ENCODE measurements at regions not wholly inside any gene's neighbourhood (a gene's known extent, or its start where the extent isn't known, plus 50 kb on each side); places are given as distances from the start of the nearest gene placed in this dataset.

DNA sequence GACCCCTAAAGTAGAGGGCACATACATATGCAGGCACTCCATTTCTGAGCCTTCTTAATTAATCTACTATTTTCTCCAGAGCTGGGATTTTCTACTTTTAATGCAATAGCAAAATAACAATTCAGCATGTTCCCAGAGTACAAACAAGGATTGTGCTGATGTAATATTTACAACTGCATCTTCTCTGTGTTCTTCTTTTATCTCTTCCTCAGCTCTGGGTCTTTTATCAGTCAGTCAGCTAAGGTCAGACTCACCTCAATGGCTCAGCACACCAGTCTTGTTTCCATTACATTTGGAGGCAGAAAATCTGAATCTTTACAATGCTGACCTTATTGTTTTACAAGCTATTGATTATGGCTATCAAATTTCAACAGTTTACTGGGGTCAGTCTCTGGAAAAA, 323.3 kb upstream of the NR5A2 start:
- no peaks in the 10 kb centered on the region for H3K4me1 Mint-ChIP-seq (ENCODE audit: low read depth)
- DNase-seq, result no peak
- no peaks in the 10 kb centered on the region for H3K9me3 Mint-ChIP-seq
- H3K4me3 Mint-ChIP-seq, result no peak overlapping the region
- H3K36me3 Mint-ChIP-seq (ENCODE audit: insufficient read depth in 2 of 2), result no peaks in the 10 kb centered on the region
- H3K27me3 Mint-ChIP-seq (ENCODE audit: low read depth), result no peaks in the 10 kb centered on the region
- no peak for ATAC-seq (replicated peaks in 1 of 2)
- H3K27ac Mint-ChIP-seq, result no peak overlapping the region

DNA sequence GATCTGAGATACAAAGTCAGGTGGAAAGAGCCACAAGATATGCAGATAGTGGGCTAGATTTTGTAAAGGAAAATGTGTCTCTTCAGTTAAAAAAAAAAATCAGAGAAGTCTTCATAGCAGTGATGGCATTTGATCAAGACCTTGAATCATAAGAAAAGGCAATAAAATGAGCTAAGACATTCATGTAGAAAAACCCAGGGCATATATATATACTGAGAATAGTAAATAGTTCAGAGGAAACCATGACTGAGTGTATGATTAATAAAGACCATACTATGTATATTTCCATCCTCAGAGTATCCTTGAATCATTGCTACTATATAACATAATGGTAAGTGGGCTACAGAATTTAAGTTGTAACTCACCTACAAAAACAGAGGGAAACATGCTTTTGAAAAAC, 321.7 kb upstream of the NR5A2 start:
- Mint-ChIP-seq H3K36me3 (ENCODE audit: insufficient read depth in 2 of 2) (peaks cover 4 to 5% of the 10 kb centered on the region in 2 donors), H3K27me3 (ENCODE audit: low read depth) (peaks cover 10% of the 10 kb centered on the region), H3K4me3 (no peak overlapping the region), H3K27ac (no peak overlapping the region), H3K4me1 (ENCODE audit: low read depth) (no peaks in the 10 kb centered on the region), H3K9me3 (peaks cover 4 to 7% of the 10 kb centered on the region in 2 donors)
- DNase-seq (no peak), ATAC-seq (replicated peaks in 1 of 2) (peak in 1 of 2 donors; percentile 36)

DNA sequence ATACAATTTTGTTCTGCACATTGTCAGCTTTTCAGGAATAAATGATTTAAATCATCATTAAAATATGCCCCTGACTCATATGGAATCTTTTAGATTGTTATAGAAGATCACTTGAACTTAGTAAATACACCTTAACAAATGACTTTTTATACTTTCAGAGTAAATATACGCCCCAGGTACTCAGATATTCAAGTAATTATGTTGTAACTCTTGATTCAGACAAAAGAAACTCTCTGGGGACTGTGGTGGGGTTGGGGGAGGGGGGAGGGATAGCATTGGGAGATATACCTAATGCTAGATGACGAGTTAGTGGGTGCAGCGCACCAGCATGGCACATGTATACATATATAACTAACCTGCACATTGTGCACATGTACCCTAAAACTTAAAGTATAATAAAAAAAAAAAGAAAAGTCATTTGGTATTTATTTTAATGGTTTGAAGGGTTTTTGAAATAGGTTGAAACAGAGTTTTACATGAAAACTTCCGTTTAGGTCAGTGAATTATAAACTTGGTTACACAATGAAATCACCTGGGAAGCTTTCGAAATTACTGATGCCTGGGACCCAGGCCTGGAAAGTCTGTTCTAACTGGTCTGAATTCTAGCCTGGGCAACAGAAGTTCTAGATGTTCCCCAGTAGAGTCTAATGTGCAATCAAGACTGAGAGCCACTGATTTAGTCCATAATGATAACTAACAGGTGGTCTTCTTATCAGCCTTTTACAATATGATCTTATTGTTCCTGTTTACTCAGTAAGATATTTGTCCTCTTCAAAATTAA, 320.5 kb upstream of the NR5A2 start:
- Mint-ChIP-seq H3K36me3 (ENCODE audit: insufficient read depth in 2 of 2) (peaks cover 7 to 9% of the 10 kb centered on the region in 2 donors), H3K27me3 (ENCODE audit: low read depth) (peaks cover 21% of the 10 kb centered on the region), H3K27ac (no peak overlapping the region), H3K9me3 (peaks cover 13% of the 10 kb centered on the region in 2 donors), H3K4me1 (ENCODE audit: low read depth) (no peaks in the 10 kb centered on the region), H3K4me3 (no peak overlapping the region)
- DNase-seq (no peak), ATAC-seq (replicated peaks in 1 of 2) (no peak)

DNA sequence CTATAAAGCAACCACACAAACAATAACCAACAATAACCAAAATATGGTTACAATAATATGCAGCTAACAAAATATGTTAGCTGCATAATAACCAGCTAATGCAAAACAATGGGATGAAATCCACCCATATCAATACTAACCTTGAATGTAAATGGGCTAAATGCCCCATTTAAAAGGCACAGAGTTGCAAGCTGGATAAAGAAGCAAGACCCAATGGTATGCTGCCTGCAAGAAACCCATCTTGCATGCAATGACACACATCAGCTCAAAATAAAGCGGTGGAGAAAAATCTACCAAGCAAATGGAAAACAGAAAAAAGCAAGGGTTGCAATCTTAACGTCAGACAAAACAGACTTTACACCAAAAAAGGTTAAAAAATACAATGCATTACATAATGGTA, 316.5 kb upstream of the NR5A2 start:
- H3K4me3 Mint-ChIP-seq, result no peak overlapping the region
- H3K27ac Mint-ChIP-seq, result no peak overlapping the region
- H3K9me3 Mint-ChIP-seq, result peaks cover 15 to 21% of the 10 kb centered on the region in 2 donors
- H3K27me3 Mint-ChIP-seq (ENCODE audit: low read depth), result peaks cover 45% of the 10 kb centered on the region
- no peak for DNase-seq
- peaks cover 7 to 9% of the 10 kb centered on the region in 2 donors for H3K36me3 Mint-ChIP-seq (ENCODE audit: insufficient read depth in 2 of 2)
- ATAC-seq (replicated peaks in 1 of 2), result no peak
- H3K4me1 Mint-ChIP-seq (ENCODE audit: low read depth), result no peaks in the 10 kb centered on the region

DNA sequence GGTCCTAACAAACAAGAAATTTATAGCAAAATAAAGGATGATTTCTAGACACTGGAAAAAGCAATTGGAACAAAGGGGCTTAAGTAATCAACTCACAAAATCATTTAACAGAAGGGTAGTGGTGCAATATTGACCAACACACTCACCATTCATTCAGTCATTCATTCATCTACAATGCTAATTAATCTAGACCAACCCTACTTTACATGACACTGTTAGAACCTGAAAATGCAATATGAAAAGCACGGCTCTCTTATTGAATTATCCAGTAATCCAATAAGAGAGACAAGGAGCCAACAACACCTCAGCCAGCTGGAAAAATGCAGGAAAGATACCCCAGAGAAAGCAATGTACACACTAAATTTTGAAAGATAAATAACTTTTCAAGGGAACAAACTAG, 310.8 kb upstream of the NR5A2 start:
- H3K9me3 Mint-ChIP-seq, result peaks cover 3 to 11% of the 10 kb centered on the region in 2 donors
- H3K4me3 Mint-ChIP-seq, result no peak overlapping the region
- no peak for DNase-seq
- H3K27ac Mint-ChIP-seq, result no peak overlapping the region
- peaks cover 56% of the 10 kb centered on the region for H3K27me3 Mint-ChIP-seq (ENCODE audit: low read depth)
- no peak for ATAC-seq (replicated peaks in 1 of 2)
- H3K4me1 Mint-ChIP-seq (ENCODE audit: low read depth), result no peaks in the 10 kb centered on the region
- H3K36me3 Mint-ChIP-seq (ENCODE audit: insufficient read depth in 2 of 2), result peaks cover 0 to 3% of the 10 kb centered on the region in 2 donors

DNA sequence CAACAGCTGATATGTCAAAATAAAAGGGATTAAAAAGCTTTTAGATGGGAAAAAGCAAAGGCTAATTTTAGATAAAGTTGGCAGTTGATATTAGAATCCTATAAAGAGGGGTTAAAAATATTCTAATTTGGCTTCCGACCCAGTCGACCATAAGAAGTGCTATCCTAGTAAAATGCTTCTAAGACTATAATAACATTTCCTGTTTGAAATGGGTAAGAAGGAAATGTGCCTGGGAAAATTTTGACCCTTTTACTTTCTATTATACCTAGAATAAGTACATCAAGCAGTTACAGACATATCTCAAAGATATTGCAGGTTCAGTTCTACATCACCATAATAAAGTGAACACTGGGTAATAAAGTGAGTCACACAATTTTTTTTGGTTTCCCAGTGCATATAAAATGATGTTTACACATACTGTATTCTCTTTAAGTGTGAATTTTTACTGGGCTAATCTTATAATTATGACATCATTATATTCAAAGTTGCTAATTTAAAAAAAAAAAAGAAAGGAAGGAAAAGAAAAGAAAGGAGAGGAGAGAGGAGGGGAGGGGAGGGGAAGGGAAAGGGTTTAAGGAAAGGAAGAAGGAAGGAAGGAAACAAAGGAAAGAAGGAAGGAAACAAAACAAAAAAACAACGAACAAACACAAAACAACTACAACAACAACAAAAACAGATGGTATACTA, 308.2 kb upstream of the NR5A2 start:
- H3K27ac Mint-ChIP-seq, result no peak overlapping the region
- no peaks in the 10 kb centered on the region for H3K9me3 Mint-ChIP-seq
- H3K4me3 Mint-ChIP-seq, result no peak overlapping the region
- H3K36me3 Mint-ChIP-seq (ENCODE audit: insufficient read depth in 2 of 2), result no peaks in the 10 kb centered on the region
- H3K4me1 Mint-ChIP-seq (ENCODE audit: low read depth), result no peaks in the 10 kb centered on the region
- peaks cover 44% of the 10 kb centered on the region for H3K27me3 Mint-ChIP-seq (ENCODE audit: low read depth)
- no peak for DNase-seq
- ATAC-seq (replicated peaks in 1 of 2), result no peak

DNA sequence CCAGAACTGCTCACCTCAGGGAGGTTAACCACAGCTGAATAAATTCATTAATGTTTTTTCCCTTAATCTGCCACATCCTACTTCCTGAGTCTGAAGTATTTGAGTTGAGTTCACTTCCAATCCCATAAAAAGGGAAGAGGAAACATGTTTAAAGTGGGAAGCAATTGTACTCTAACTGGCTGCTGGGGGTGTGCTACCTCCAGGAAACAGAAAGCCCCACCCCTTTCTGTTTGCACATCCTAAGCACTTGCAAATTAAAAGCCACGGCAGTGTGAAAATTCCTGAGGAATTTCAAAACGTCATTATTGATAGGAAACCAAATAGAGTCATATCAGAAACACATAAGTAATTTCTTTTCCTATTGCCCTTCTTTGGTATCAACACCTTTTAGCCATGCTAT, 307.0 kb upstream of the NR5A2 start:
- Mint-ChIP-seq H3K9me3 (no peaks in the 10 kb centered on the region), H3K27ac (no peak overlapping the region)
- ATAC-seq (replicated peaks in 1 of 2), result no peak

DNA sequence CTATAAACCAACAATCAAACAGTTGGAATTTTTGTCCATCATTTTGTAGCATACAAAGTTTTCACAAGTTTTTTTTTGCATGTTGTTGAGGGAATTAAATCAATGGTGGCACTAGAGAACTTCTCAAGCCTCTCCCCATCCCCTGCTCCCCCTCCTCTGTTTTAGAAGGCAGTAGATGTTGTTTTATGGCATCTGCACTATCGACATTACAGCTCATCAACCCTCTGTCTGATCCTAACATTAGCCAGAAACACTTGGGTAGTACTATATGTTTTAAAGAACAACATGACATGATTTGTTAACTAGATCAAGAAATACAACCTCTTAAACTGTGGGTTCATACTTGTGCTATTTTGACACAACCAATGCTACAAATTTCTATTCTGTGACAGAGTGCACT, 306.5 kb upstream of the NR5A2 start:
- ATAC-seq (replicated peaks in 1 of 2), result no peak

More for the DNA sequence above, 307.0 kb upstream of the NR5A2 start:
- peaks cover 36% of the 10 kb centered on the region for H3K27me3 Mint-ChIP-seq (ENCODE audit: low read depth)
- no peak overlapping the region for H3K4me3 Mint-ChIP-seq
- DNase-seq, result no peak
- H3K36me3 Mint-ChIP-seq (ENCODE audit: insufficient read depth in 2 of 2), result no peaks in the 10 kb centered on the region
- peaks cover 7% of the 10 kb centered on the region for H3K4me1 Mint-ChIP-seq (ENCODE audit: low read depth)

DNA sequence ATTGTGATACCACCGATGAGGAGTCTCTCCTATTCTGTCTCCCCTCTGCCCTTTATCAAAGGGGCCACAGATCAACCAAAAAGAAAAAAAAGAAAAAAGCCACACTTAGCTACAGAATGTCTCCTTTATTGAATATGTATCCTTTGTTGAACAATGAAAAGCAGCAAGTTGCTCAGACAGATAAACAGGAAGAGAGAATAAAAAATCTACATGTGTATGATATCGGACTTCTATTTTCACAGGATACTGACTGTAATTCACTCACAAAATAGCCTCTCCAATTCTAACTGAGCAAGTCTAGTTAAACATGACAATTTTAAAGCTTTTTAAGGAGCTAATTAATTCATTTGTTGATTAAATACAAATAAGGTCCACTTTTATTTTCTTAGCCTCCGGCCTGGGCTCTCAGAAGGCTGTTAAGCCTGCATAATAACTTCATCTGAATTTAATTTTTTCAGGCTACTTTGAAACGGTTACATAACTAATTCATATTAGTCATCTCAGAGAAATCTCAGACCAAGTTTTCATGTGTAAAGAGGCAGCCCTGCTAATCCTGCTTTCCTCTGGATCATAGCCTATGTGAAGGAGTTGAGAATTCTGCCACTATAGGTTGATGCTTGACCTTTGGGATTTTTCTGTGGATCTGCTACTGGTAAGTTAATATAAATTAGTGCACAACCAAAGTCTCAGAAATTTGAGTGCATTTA, 304.1 kb upstream of the NR5A2 start:
- Mint-ChIP-seq H3K27me3 (ENCODE audit: low read depth) (peaks cover 36% of the 10 kb centered on the region), H3K9me3 (no peaks in the 10 kb centered on the region), H3K27ac (no peak overlapping the region), H3K4me1 (ENCODE audit: low read depth) (peaks cover 7% of the 10 kb centered on the region), H3K36me3 (ENCODE audit: insufficient read depth in 2 of 2) (no peaks in the 10 kb centered on the region), H3K4me3 (no peak overlapping the region)
- DNase-seq (no peak), ATAC-seq (replicated peaks in 1 of 2) (no peak)

More for the DNA sequence above, 306.5 kb upstream of the NR5A2 start:
- DNase-seq, result no peak
- Mint-ChIP-seq H3K27me3 (ENCODE audit: low read depth) (peaks cover 37% of the 10 kb centered on the region), H3K4me1 (ENCODE audit: low read depth) (peaks cover 7% of the 10 kb centered on the region), H3K9me3 (no peaks in the 10 kb centered on the region), H3K27ac (no peak overlapping the region), H3K4me3 (no peak overlapping the region), H3K36me3 (ENCODE audit: insufficient read depth in 2 of 2) (no peaks in the 10 kb centered on the region)

DNA sequence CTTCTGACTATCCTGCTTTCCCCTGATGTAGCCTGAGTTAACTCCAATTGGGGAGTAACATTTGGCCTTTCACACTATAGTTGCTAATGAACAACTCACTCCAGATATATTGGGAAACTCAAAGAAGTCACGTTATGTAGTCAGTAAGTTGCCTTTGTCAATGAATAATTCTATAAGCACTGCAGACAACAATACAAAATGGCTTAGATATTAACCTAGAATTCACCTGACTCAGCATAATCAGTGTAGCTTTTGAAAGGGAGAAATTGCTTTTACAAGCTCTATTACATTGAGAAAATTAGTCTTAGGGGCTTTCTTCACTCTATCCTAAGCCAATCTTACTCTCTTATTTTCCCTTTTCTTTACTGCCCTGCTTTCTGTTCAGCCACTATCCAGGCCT, 303.5 kb upstream of the NR5A2 start:
- ATAC-seq (replicated peaks in 1 of 2) (no peak), DNase-seq (no peak)
- no peaks in the 10 kb centered on the region for H3K9me3 Mint-ChIP-seq
- no peak overlapping the region for H3K4me3 Mint-ChIP-seq
- no peak overlapping the region for H3K27ac Mint-ChIP-seq
- H3K27me3 Mint-ChIP-seq (ENCODE audit: low read depth), result peaks cover 34% of the 10 kb centered on the region
- H3K4me1 Mint-ChIP-seq (ENCODE audit: low read depth), result peaks cover 7% of the 10 kb centered on the region
- no peaks in the 10 kb centered on the region for H3K36me3 Mint-ChIP-seq (ENCODE audit: insufficient read depth in 2 of 2)

DNA sequence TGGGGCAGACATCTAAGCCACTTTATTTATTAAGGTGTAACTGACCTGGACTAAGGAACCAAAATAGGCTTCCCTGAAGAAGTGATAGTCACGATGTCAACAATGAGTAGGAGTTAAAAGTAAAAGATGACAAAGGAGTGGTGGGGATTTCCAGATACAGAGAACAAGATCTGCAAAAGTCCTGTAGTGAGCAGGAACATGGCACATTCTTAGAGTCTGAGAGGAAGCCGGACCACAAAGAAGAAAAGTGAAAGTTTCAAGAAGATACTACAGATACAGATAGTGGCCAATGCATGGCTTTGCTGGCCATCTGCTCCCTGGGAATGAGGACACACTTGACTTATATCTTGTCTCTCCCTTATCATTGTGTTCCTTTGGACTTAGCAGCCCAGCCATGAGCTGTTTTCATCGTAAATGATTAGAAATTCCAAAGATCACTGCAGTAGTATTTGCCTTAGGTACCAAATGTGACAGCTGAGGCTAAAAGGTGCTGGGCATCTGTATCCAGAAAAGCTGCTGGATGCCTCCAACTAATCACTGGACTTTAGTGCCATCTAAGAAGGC, 302.4 kb upstream of the NR5A2 start:
- DNase-seq, result peak in 1 of 2 donors; percentile 3
- no peaks in the 10 kb centered on the region for H3K36me3 Mint-ChIP-seq (ENCODE audit: insufficient read depth in 2 of 2)
- H3K27ac Mint-ChIP-seq, result no peak overlapping the region
- H3K4me3 Mint-ChIP-seq, result no peak overlapping the region
- H3K4me1 Mint-ChIP-seq (ENCODE audit: low read depth), result peaks cover 7% of the 10 kb centered on the region
- H3K27me3 Mint-ChIP-seq (ENCODE audit: low read depth), result peaks cover 35% of the 10 kb centered on the region
- ATAC-seq (replicated peaks in 1 of 2), result peak; percentile 63 to 65
- H3K9me3 Mint-ChIP-seq, result no peaks in the 10 kb centered on the region

DNA sequence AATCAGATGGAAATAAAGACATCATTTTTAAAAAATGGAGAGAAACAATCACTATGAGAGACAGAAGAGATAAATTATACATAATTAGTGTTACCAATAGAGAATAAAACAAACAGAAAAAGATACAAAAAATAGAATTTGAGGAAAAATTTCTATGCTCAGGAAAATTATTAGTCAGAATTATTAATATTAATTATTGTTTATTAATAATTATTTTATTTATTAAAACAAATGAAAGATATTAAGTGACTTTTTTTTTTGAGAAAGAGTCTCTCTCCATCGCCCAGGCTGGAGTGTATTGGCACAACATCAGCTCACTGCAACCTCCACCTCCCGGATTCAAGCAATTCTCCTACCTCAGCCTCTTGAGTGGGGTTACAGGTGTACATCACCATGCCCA, 299.8 kb upstream of the NR5A2 start:
- DNase-seq, result no peak
- ATAC-seq (replicated peaks in 1 of 2), result no peak
- no peak overlapping the region for H3K4me3 Mint-ChIP-seq
- H3K4me1 Mint-ChIP-seq (ENCODE audit: low read depth), result peaks cover 7% of the 10 kb centered on the region
- peaks cover 37% of the 10 kb centered on the region for H3K27me3 Mint-ChIP-seq (ENCODE audit: low read depth)
- no peak overlapping the region for H3K27ac Mint-ChIP-seq
- no peaks in the 10 kb centered on the region for H3K9me3 Mint-ChIP-seq
- H3K36me3 Mint-ChIP-seq (ENCODE audit: insufficient read depth in 2 of 2), result no peaks in the 10 kb centered on the region

DNA sequence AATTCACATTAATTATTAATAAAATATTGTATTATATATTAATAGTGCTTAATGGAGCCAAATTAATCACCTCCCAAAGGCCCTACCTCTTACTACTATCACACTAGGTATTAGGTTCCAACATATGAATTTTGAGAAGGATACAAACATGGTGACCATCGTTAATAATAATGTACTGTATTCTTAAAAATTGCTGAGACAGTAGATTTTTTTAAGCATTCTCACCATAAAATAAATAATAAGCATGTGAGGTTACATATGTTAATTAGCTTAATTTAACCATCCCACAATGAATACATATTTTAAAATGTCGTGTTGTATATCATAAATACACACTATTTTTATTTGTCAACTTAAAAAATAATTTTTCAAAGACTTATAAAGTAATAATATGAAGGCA, 299.2 kb upstream of the NR5A2 start:
- Mint-ChIP-seq H3K27ac (no peak overlapping the region), H3K4me1 (ENCODE audit: low read depth) (peaks cover 7% of the 10 kb centered on the region), H3K27me3 (ENCODE audit: low read depth) (peaks cover 37% of the 10 kb centered on the region), H3K4me3 (no peak overlapping the region), H3K9me3 (no peaks in the 10 kb centered on the region), H3K36me3 (ENCODE audit: insufficient read depth in 2 of 2) (no peaks in the 10 kb centered on the region)
- no peak for DNase-seq
- no peak for ATAC-seq (replicated peaks in 1 of 2)
